Activated CD4-positive, alpha-beta T cell treated with anti-CD3 and anti-CD28 coated beads, Interleukin-2, amount 10 ng/mL, durations not matched to agents 24 days and 14 days (primary cell): ENCODE measurements at regions not wholly inside any gene's neighbourhood (a gene's known extent, or its start where the extent isn't known, plus 50 kb on each side); places are given as distances from the start of the nearest gene placed in this dataset.
"Not testable (repeated sequence)": the region's sequence is repeated elsewhere in the genome, so short reads cannot be mapped to it uniquely, and the experiment has no call there.

Experiments used
- DNase-seq: peaks from one replicate; pipeline ENCODE4 v3.0.0; 2022
- H3K27ac Mint-ChIP-seq: one replicate; pipeline ENCODE4 v1.8.0; 2022; ENCODE audit warnings: mild to moderate bottlenecking, mixed read lengths
- H3K27me3 Mint-ChIP-seq: one replicate; pipeline ENCODE4 v1.8.0; 2022; ENCODE audit warnings: mixed read lengths
- H3K36me3 Mint-ChIP-seq: one replicate; pipeline ENCODE4 v1.8.0; 2022; ENCODE audit warnings: low read depth, mild to moderate bottlenecking, mixed read lengths
- H3K4me1 Mint-ChIP-seq: one replicate; pipeline ENCODE4 v1.8.0; 2021; ENCODE audit warnings: mixed read lengths
- H3K4me3 Mint-ChIP-seq: one replicate; pipeline ENCODE4 v1.8.0; 2022; ENCODE audit warnings: mild to moderate bottlenecking, moderate library complexity, mixed read lengths
- H3K9me3 Mint-ChIP-seq: one replicate; pipeline ENCODE4 v1.8.0; 2021; ENCODE audit warnings: mixed read lengths
- intact Hi-C: fragments of 100-400 bp; cut with micrococcal nuclease; formaldehyde crosslinking; loops from one replicate; pipeline ENCODE4 v1.15.1; 2023

- intact Hi-C loops, result not testable (repeated sequence)
These were observed 94.2 kb upstream of the CRYM start for GRCh38 chr16:21372162-21372835.

GRCh38 chr16:21370791-21371190 lies 92.7 kb upstream of the CRYM start:
- H3K9me3 Mint-ChIP-seq, H3K36me3 Mint-ChIP-seq, H3K4me3 Mint-ChIP-seq, DNase-seq, intact Hi-C loops, H3K27ac Mint-ChIP-seq, H3K4me1 Mint-ChIP-seq, H3K27me3 Mint-ChIP-seq: not testable (repeated sequence)

More at GRCh38 chr16:21372162-21372835, 94.2 kb upstream of the CRYM start:
- H3K4me3 Mint-ChIP-seq, DNase-seq, H3K4me1 Mint-ChIP-seq, H3K27me3 Mint-ChIP-seq, H3K36me3 Mint-ChIP-seq, H3K27ac Mint-ChIP-seq, H3K9me3 Mint-ChIP-seq: not testable (repeated sequence)

DNA sequence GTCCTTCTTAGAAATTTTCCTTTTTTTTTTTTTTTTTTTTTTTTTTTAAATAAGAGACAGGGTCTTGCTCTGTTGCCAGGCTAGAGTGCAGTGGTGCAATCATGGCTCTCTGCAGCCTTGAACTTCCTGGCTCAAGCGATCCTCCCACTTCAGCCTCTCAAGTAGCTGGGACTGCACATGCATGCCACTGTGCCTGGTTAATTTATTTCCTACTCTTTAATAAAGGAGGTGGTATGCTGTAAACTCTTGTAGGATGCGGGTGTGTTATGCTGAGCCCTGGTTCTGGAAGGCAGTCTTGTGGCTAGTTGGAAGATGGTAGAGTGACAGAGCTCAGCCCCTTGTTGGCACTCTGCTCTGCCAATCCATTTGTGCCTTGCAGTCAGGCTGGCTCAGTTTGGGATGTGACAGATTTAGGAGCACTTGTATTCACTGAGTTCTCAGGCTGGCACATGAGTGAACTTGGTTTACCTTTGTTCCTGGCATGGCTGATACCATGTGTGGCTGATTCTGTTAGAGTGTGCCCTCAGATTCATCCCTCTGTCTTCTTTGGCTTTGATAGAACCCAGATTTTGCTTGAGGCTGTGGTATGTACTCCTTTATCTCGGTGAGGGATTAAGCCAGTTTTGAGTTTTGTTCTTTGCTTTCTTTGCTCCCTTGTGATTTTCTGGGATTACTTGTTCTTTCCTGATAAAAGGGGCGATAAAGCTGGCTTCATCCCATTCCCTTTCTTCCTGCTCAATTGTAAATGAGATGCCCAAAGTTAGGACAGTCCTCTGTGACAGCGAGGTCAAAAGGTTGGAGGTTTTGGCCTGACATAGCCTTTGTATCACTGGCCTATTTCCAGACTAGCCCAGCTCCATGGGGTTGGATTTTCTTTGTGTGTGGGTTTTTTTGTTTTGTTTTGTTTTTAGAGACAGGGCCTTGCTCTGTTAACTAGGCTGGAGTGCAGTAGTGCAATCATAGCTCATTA lies 91.2 kb upstream of the CRYM start:
- H3K27ac Mint-ChIP-seq, H3K36me3 Mint-ChIP-seq, H3K27me3 Mint-ChIP-seq, H3K4me1 Mint-ChIP-seq, H3K4me3 Mint-ChIP-seq, DNase-seq, intact Hi-C loops, H3K9me3 Mint-ChIP-seq: not testable (repeated sequence)

- H3K27ac Mint-ChIP-seq, intact Hi-C loops: not testable (repeated sequence)
These were observed 89.8 kb upstream of the CRYM start for GRCh38 chr16:21367733-21368421.

DNA sequence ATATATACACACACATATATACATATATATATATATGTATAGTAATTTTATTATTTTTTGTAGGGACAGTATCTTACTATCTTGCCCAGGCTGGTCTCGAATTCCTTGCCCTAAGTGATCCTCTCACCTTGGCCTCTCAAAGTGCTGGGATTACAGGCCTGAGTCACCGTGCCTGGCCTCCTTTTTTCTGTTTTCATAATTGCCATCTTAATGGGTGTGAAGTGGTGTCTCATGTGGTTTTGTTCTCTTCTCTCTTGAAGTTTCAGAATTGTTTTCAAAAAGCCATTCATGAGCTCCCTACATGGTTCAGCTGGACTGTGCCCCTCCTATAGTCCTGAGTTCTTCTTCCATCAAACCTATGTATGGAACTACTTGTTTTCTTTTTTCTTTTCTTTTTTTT lies 88.9 kb upstream of the CRYM start:
- H3K4me1 Mint-ChIP-seq, H3K36me3 Mint-ChIP-seq, H3K9me3 Mint-ChIP-seq, H3K27me3 Mint-ChIP-seq, H3K27ac Mint-ChIP-seq, intact Hi-C loops, H3K4me3 Mint-ChIP-seq, DNase-seq: not testable (repeated sequence)

More at GRCh38 chr16:21367733-21368421, 89.8 kb upstream of the CRYM start:
- not testable (repeated sequence) for H3K36me3 Mint-ChIP-seq, H3K4me3 Mint-ChIP-seq, H3K9me3 Mint-ChIP-seq, H3K4me1 Mint-ChIP-seq, DNase-seq, H3K27me3 Mint-ChIP-seq

- H3K27me3 Mint-ChIP-seq, H3K4me1 Mint-ChIP-seq, intact Hi-C loops, H3K9me3 Mint-ChIP-seq, H3K4me3 Mint-ChIP-seq, H3K27ac Mint-ChIP-seq, DNase-seq, H3K36me3 Mint-ChIP-seq: not testable (repeated sequence)
These were observed 87.5 kb upstream of the CRYM start for GRCh38 chr16:21365541-21365940.

DNA sequence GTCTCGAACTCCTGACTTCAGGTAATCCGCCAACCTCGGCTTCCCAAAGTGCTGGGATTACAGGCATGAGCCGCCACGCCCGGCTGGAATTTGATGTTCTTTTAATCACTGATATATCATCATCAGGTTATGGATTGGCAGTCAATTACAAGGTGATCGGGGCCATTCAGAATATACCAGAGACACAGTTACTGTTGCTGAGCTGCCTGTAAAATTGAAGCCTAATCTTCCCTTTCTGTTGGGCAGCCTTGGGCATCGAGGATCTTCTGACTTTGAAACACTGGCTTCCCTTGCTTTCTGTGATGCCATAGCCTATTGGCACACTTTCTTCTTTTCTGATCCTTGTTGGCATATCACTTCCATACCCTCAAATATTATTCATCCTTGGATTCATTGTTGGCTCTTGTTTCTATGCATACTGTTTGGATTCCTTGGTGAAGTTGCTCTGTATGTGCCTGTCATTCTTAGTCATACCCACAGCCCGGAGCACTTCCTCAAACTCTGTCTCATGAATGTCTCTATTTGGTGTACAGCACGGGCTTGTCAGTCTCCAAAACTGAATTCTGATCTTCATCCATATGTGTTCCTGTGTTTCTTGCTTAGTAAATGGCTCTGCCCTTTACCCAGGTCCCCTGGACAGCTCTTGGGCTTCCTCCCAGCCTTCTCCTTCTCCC lies 85.6 kb upstream of the CRYM start:
- H3K27me3 Mint-ChIP-seq, H3K9me3 Mint-ChIP-seq, H3K4me1 Mint-ChIP-seq, DNase-seq, H3K27ac Mint-ChIP-seq, intact Hi-C loops, H3K36me3 Mint-ChIP-seq, H3K4me3 Mint-ChIP-seq: not testable (repeated sequence)

- H3K4me1 Mint-ChIP-seq, H3K27ac Mint-ChIP-seq, DNase-seq, H3K36me3 Mint-ChIP-seq, H3K4me3 Mint-ChIP-seq, H3K9me3 Mint-ChIP-seq, intact Hi-C loops, H3K27me3 Mint-ChIP-seq: not testable (repeated sequence)
These were observed 83.6 kb upstream of the CRYM start for GRCh38 chr16:21361612-21362227.

GRCh38 chr16:21361045-21361444 lies 83.0 kb upstream of the CRYM start:
- intact Hi-C loops, H3K27ac Mint-ChIP-seq, H3K9me3 Mint-ChIP-seq, H3K36me3 Mint-ChIP-seq, H3K27me3 Mint-ChIP-seq, DNase-seq, H3K4me1 Mint-ChIP-seq, H3K4me3 Mint-ChIP-seq: not testable (repeated sequence)

- H3K27ac Mint-ChIP-seq, DNase-seq, H3K36me3 Mint-ChIP-seq, H3K4me1 Mint-ChIP-seq, H3K27me3 Mint-ChIP-seq, intact Hi-C loops, H3K9me3 Mint-ChIP-seq, H3K4me3 Mint-ChIP-seq: not testable (repeated sequence)
These were observed 81.4 kb upstream of the CRYM start for GRCh38 chr16:21359513-21359912.

DNA sequence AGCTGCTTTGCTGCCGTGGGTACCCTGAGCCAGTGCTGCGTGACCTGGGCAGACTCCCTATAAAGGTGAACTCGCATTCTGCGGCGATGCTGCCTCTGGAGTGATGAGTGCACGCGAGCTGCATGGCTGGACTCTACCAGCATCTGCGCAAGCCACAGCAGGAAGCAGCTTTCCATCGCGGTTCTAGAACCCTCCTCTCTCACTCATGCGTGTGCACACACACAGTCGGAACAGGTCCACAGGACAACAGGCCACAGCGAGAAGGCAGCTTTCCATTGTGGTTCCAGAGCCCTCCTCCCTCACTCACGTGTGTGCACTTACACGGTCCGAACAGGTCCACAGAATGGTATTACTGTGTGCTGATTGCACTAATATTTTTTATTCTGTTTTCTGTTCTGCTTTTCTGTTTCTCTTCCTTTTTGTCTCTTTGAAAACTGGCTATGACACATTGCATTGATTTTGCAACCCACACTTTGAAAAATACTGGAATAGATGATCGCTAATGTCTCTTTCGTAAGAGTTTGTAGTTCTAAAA lies 80.2 kb upstream of the CRYM start:
- H3K36me3 Mint-ChIP-seq, intact Hi-C loops, DNase-seq, H3K9me3 Mint-ChIP-seq, H3K27ac Mint-ChIP-seq, H3K4me3 Mint-ChIP-seq, H3K27me3 Mint-ChIP-seq, H3K4me1 Mint-ChIP-seq: not testable (repeated sequence)

GRCh38 chr16:21356308-21356707 lies 78.2 kb upstream of the CRYM start:
- H3K4me3 Mint-ChIP-seq, H3K27me3 Mint-ChIP-seq, H3K36me3 Mint-ChIP-seq, H3K27ac Mint-ChIP-seq, intact Hi-C loops, H3K9me3 Mint-ChIP-seq, DNase-seq, H3K4me1 Mint-ChIP-seq: not testable (repeated sequence)

DNA sequence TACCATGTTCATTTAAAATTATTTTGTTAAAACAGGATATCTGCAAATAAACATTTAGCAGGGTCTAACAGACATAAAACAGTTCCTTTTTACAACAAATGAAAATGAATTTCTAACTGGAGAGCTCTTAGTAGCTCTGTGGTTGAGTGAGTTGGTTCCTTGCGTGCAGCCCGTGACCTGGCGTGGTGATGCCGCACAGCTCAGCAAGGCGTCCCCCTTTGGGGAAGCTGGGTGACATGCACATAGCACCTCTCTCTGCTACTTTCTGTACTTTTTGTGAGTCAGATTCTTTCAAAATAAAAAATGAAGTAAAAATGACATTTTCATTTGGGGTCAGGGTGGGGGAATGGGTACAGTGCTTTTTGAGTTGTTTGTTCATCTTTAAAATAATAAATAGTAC lies 73.3 kb upstream of the CRYM start:
- intact Hi-C loops, H3K27me3 Mint-ChIP-seq, H3K4me1 Mint-ChIP-seq, H3K4me3 Mint-ChIP-seq, H3K9me3 Mint-ChIP-seq, DNase-seq, H3K27ac Mint-ChIP-seq, H3K36me3 Mint-ChIP-seq: not testable (repeated sequence)
